Bronchial epithelial cell (primary cell): ENCODE measurements at regions not wholly inside any gene's neighbourhood (a gene's known extent, or its start where the extent isn't known, plus 50 kb on each side); places are given as distances from the start of the nearest gene placed in this dataset.

Experiments used
- DNase-seq: peaks from one replicate; pipeline ENCODE4 v3.0.0-alpha.2; 2010; ENCODE audit warnings: low read depth
- FAIRE-seq: peaks from 2 replicates; lab custom pipeline; 2011; peaks lifted over from hg19 to GRCh38; lab: Jason Lieb, UNC
- H3K27me3 ChIP-seq: 2 replicates; pipeline ENCODE4 v1.5.1; 2011; ENCODE audit warnings: low read length; ENCODE audit not compliant: control insufficient read depth, insufficient read depth
- H3K36me3 ChIP-seq: 2 replicates; pipeline ENCODE4 v1.5.1; 2011; ENCODE audit warnings: low read length; ENCODE audit not compliant: control insufficient read depth, insufficient read depth
- H3K4me3 ChIP-seq: 2 replicates; pipeline ENCODE4 v1.5.1; 2011; ENCODE audit warnings: mild to moderate bottlenecking, low read depth, low read length, control low read depth
- CTCF ChIP-seq: IDR thresholded peaks from 2 replicates; pipeline ENCODE4 v1.5.1; 2011; ENCODE audit warnings: mild to moderate bottlenecking, moderate library complexity, low read length, control low read depth, inconsistent platforms; ENCODE audit not compliant: insufficient read depth, severe bottlenecking

- Histone ChIP-seq H3K4me3 (no peak overlapping the region), H3K36me3 (no peaks in the 10 kb centered on the region), H3K27me3 (peaks cover 2% of the 10 kb centered on the region)
- DNase-seq (no peak), FAIRE-seq (no peak)
- TF ChIP-seq CTCF, result no peak
Observed at GRCh38 chr17:45681706-45682105, 102.4 kb upstream of the CRHR1 start.

- TF ChIP-seq CTCF, result no peak
- FAIRE-seq (peak; percentile 32), DNase-seq (no peak)
Observed at GRCh38 chr17:45686250-45686649, 97.9 kb upstream of the CRHR1 start.

DNA sequence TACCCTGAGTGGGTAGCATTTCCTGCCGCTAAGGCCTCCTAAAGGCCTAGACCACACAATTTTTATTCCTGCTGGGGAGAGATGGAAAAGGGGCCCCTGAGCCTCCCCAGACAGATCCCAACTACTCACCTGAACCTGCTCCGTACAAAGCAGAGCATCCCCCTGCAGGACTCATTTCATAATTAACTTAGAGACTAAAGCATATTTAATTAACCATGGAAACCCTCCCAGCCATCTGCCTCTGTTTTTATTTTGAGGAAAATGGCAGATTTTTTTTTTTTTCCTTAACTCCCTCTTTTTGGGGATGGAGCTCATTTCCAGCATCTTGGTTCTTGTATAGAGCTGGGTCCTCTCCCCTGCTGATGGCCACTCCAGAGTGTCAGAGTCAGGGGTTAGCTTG is 96.5 kb upstream of the CRHR1 start:
- H3K4me3 ChIP-seq, result no peak overlapping the region
- FAIRE-seq (no peak), DNase-seq (no peak)
- H3K36me3 ChIP-seq, result no peaks in the 10 kb centered on the region
- peaks cover 9% of the 10 kb centered on the region for H3K27me3 ChIP-seq
- no peak for TF ChIP-seq CTCF

More at GRCh38 chr17:45686250-45686649, 97.9 kb upstream of the CRHR1 start:
- Histone ChIP-seq H3K27me3 (peaks cover 9% of the 10 kb centered on the region), H3K4me3 (no peak overlapping the region), H3K36me3 (no peaks in the 10 kb centered on the region)

DNA sequence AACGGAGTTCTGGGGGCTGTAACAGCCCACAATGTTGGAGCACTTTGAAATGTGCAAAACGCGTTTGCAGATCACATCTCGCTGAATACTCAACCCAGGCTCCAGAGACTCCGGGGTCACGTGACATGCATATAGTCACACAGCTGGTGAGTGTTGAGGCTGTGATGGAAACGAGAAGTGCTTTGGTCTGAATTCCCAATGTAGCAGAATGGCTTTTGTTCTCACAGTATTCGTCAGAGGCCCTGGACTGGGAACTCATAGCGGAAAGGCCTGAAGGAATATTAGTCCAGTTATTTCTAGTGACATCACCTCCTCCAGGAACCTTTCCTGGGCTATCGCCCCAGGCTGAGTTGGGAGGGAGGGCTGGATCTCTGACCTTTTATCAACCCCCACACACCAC is 95.8 kb upstream of the CRHR1 start:
- Histone ChIP-seq H3K27me3 (peaks cover 9% of the 10 kb centered on the region), H3K36me3 (no peaks in the 10 kb centered on the region), H3K4me3 (no peak overlapping the region)
- no peak for DNase-seq
- no peak for FAIRE-seq
- TF ChIP-seq CTCF, result no peak

DNA sequence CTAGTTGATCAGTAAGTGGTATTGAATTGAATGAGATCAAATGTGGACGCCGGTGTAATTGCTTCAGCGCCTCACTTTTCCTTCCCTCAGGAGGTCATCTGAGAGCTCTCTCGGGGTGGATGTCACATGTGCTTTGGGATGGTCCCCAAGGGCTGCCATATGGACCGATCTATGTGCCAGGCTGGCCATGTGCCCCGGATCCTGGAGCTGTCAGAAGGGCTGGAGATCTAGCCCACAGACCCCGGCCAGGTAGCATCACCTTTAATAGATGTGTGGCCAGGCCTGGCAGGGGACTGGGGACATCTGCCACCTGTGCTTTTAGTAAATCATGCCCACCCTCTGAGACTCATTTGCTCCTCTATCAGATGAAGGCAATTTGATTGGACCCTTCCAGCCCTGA is 95.3 kb upstream of the CRHR1 start:
- H3K27me3 ChIP-seq, result peaks cover 9% of the 10 kb centered on the region
- no peaks in the 10 kb centered on the region for H3K36me3 ChIP-seq
- no peak for TF ChIP-seq CTCF
- no peak for DNase-seq
- no peak overlapping the region for H3K4me3 ChIP-seq
- FAIRE-seq, result peak; percentile 18

DNA sequence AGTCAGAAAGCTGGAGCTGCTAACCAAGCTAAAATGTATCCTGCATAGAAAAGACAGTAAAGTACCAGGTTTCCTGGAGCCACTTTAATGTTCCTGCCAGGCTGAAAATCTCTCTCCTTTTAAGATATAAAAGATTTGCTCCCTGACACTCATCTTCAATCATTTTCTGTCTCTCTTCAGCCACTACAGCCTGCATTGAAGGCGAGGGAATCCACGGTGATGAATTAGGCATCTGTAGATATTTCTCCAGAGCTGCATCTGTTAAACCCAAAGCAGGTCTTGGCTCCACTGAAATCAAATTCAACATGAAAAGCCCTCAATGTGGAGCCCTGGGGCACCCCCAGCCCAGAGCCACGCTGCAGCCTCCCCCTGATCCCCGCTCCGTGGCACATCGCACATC is 94.7 kb upstream of the CRHR1 start:
- no peak for TF ChIP-seq CTCF
- no peak for DNase-seq
- no peaks in the 10 kb centered on the region for H3K36me3 ChIP-seq
- FAIRE-seq, result no peak
- H3K4me3 ChIP-seq, result no peak overlapping the region
- peaks cover 11% of the 10 kb centered on the region for H3K27me3 ChIP-seq
